ENCODE measurements at regions not wholly inside any gene's neighbourhood (a gene's known extent, or its start where the extent isn't known, plus 50 kb on each side); places are given as distances from the start of the nearest gene placed in this dataset.
"Not testable (repeated sequence)": the region's sequence is repeated elsewhere in the genome, so short reads cannot be mapped to it uniquely, and the experiment has no call there.

DNA sequence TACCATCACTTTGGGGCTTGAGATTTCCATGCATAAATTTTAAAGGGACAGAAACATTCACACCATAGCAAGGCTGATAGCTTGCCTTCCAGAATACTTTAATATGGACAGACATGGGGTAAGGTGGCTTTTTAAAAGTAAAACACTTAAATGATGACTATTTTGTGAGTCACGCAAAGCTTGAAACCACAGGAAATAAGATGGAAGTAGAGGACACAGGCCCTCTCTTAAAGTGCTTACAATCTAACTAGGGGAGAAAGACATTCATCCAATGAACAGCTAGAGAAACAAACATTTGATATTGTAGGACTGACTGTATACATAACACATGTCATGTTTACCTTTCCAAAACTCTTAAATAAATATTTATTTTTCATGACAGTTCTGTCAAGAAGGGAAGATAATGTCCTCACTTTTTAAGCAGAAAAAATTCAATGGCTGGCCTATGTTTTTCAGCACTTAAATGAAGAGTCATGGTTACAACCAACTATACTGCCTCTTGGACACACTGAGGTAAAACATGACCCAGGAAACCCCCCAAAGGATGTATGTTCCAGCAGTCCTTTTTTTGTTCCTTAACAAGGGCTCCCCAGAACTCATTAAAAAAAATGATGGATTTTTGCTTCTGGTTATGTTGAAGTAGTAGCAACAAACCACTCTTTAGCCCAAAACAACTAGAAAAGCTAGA, 120.0 kb upstream of the RBMS1 start:
- no peak for FAIRE-seq
- TF ChIP-seq CTCF (IDR thresholded peaks at IDR 0.05; ENCODE audit: insufficient read depth, missing control alignments), result no peak
- DNase-seq (ENCODE audit: insufficient read length, low spot score), result no peak

GRCh38 chr2:160614391-160614790, 120.8 kb upstream of the RBMS1 start:
- no peak for TF ChIP-seq CTCF (IDR thresholded peaks at IDR 0.05; ENCODE audit: insufficient read depth, missing control alignments)
- no peak for FAIRE-seq
- no peak for DNase-seq (ENCODE audit: insufficient read length, low spot score)

DNA sequence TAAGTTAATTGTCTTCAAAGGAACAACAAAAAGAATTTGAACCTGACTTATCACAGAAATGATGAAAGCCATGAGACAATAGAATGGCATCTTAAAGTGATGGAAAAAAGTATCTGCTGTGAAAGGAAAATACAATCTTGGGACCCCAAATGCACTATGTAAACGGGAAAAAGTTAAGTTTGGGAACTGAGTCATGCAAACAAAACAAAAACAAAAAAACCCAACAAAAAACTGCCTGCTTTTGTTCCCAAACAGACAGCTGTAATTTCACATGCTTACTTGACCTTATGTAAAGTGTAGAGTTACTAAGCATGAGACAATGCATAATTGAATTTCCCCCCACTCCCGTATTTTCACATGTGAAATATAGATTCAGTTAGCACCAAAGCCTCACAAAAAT, 122.1 kb upstream of the RBMS1 start:
- DNase-seq (ENCODE audit: insufficient read length, low spot score) (no peak), FAIRE-seq (no peak)
- TF ChIP-seq CTCF (IDR thresholded peaks at IDR 0.05; ENCODE audit: insufficient read depth, missing control alignments), result no peak

DNA sequence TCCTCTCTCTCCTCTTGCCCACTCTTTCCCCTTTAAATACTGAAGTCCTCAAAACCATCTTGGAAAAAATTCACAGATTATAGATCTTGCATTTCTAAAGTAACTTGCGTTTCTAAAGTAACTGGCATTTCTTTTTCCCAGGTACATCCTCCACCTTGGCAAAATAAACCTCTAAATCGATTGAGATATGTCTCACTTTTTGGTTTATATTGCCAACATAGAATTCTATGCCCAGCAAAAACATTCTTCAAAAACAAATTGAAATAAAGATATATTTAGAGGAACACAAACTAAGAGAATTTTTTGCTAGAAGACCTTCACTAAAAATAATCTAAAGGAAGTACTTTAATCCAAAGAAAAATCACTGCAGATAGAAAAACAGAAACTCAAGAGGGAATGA, 122.5 kb upstream of the RBMS1 start:
- FAIRE-seq (no peak), DNase-seq (ENCODE audit: insufficient read length, low spot score) (no peak)
- TF ChIP-seq CTCF (IDR thresholded peaks at IDR 0.05; ENCODE audit: insufficient read depth, missing control alignments), result no peak

GRCh38 chr2:160621748-160622147, 128.1 kb upstream of the RBMS1 start:
- FAIRE-seq, result no peak
- no peak for DNase-seq (ENCODE audit: insufficient read length, low spot score)
- TF ChIP-seq CTCF (IDR thresholded peaks at IDR 0.05; ENCODE audit: insufficient read depth, missing control alignments), result no peak

GRCh38 chr2:160628020-160628637, 134.5 kb upstream of the RBMS1 start:
- FAIRE-seq; DNase-seq (ENCODE audit: insufficient read length, low spot score): not testable (repeated sequence)

GRCh38 chr2:160628811-160629210, 135.2 kb upstream of the RBMS1 start:
- TF ChIP-seq CTCF (IDR thresholded peaks at IDR 0.05; ENCODE audit: insufficient read depth, missing control alignments), result no peak
- FAIRE-seq (no peak), DNase-seq (ENCODE audit: insufficient read length, low spot score) (no peak)

Data from D721Med (cell line).